ENCODE measurements at regions not wholly inside any gene's neighbourhood (a gene's known extent, or its start where the extent isn't known, plus 50 kb on each side); places are given as distances from the start of the nearest gene placed in this dataset.

DNA sequence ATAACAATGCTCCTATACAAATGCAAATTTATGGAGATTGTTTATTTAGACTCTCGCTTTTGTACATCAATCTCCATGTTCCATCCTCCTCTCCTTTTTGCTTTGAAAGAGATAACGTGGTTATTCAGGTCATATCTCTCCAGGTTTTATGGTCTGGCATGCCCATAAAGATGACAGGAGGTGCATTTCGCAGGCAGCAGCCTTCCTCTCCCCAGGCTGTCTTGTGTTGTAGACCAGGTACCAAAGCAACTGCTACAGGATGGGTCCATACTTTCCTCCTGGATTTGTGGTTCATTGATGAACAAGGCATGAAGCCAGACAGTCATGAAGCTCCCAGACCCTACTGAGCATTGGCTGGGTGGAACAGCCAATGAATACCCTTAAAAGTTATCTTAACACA is 400.2 kb upstream of the NPVF start:
- Mint-ChIP-seq H3K36me3 (ENCODE audit: unreplicated experiment) (peaks cover 1% of the 10 kb centered on the region), H3K4me3 (ENCODE audit: unreplicated experiment) (no peak overlapping the region), H3K9me3 (ENCODE audit: unreplicated experiment) (peaks cover 2% of the 10 kb centered on the region), H3K27me3 (ENCODE audit: unreplicated experiment) (no peaks in the 10 kb centered on the region), H3K4me1 (ENCODE audit: unreplicated experiment) (peaks cover 46% of the 10 kb centered on the region), H3K27ac (ENCODE audit: unreplicated experiment) (no peak overlapping the region)
- TF ChIP-seq, protein P1, sequence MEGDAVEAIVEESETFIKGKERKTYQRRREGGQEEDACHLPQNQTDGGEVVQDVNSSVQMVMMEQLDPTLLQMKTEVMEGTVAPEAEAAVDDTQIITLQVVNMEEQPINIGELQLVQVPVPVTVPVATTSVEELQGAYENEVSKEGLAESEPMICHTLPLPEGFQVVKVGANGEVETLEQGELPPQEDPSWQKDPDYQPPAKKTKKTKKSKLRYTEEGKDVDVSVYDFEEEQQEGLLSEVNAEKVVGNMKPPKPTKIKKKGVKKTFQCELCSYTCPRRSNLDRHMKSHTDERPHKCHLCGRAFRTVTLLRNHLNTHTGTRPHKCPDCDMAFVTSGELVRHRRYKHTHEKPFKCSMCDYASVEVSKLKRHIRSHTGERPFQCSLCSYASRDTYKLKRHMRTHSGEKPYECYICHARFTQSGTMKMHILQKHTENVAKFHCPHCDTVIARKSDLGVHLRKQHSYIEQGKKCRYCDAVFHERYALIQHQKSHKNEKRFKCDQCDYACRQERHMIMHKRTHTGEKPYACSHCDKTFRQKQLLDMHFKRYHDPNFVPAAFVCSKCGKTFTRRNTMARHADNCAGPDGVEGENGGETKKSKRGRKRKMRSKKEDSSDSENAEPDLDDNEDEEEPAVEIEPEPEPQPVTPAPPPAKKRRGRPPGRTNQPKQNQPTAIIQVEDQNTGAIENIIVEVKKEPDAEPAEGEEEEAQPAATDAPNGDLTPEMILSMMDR (IDR thresholded peaks at IDR 0.05) = no peak
- no peak for DNase-seq (ENCODE audit: extremely low spot score, unreplicated experiment)

DNA sequence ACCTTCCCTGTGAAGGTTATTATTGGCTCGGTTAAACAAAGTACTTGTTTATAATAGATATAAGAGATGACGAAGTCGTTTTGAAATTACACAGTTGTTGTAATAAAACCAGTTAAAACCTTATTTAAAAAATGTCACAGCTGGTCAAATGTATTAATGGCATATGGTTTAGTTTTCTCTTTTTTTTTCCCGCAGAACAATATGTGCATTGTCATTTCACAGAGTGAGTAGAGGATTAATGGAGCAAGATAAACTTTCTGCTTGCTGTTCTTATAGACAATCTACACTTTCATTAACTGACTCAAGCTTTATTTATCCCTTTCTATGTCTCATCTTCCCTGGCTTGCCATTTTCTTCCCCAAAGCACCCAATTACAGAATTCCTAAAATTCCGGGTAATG is 404.3 kb upstream of the NPVF start:
- no peak for DNase-seq (ENCODE audit: extremely low spot score, unreplicated experiment)
- Mint-ChIP-seq H3K4me1 (ENCODE audit: unreplicated experiment) (peaks cover 61% of the 10 kb centered on the region), H3K27me3 (ENCODE audit: unreplicated experiment) (no peaks in the 10 kb centered on the region), H3K36me3 (ENCODE audit: unreplicated experiment) (no peaks in the 10 kb centered on the region), H3K27ac (ENCODE audit: unreplicated experiment) (peak overlapping the region; percentile 95), H3K9me3 (ENCODE audit: unreplicated experiment) (peaks cover 2% of the 10 kb centered on the region), H3K4me3 (ENCODE audit: unreplicated experiment) (no peak overlapping the region)
- TF ChIP-seq, protein P1 (IDR thresholded peaks at IDR 0.05) = no peak

DNA sequence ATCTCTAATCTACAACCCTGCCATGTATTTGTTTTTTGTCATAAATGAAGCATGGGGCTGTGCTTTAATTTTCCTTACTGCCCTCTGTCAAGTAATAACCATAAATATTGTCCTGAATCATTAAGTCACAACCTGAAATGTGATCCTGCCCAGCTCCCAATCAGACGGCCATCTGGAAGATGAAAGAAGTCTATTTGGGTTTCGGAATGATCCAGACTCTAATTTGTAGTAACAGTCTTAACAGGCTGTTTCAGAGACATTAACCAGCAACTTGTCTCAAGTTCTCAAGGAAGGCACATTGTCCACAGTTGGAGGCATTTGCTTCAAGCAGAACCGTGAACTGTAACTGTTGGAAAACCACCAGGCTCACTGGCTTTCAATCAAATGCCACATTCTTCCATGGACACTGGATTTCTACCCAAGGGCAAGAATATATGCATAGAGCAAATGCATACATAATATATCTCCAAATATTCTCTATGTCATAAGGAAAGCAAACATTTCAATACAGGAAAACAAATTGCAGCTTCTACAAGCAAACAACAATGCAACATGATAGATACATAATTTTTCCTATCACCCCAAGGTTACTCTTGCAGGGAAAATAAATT is 405.2 kb upstream of the NPVF start:
- Mint-ChIP-seq H3K4me1 (ENCODE audit: unreplicated experiment) (peaks cover 66% of the 10 kb centered on the region), H3K9me3 (ENCODE audit: unreplicated experiment) (peaks cover 2% of the 10 kb centered on the region), H3K36me3 (ENCODE audit: unreplicated experiment) (no peaks in the 10 kb centered on the region), H3K27me3 (ENCODE audit: unreplicated experiment) (no peaks in the 10 kb centered on the region), H3K27ac (ENCODE audit: unreplicated experiment) (peak overlapping the region; percentile 95), H3K4me3 (ENCODE audit: unreplicated experiment) (no peak overlapping the region)
- DNase-seq (ENCODE audit: extremely low spot score, unreplicated experiment) = no peak
- TF ChIP-seq, protein P1 (IDR thresholded peaks at IDR 0.05) = no peak

DNA sequence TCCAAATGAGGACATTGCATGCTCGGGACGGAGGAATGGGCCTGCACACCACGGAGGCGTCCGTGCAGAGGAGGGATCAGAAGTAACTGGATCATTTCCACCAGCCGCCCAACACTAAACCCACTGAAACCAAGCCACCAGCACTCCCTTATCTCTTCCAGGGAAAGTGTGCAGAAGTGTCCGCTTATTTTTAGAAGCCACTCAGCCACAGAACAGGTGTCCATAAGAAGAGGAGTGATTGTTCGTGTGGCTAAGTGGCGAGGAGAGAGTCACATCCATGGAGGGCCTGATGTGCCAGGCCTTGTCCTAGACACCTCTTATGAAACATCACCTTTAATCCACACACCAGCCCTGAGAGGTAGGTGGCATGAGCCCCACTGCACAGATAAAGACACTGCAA is 407.9 kb upstream of the NPVF start:
- Mint-ChIP-seq H3K36me3 (ENCODE audit: unreplicated experiment) (no peaks in the 10 kb centered on the region), H3K27ac (ENCODE audit: unreplicated experiment) (peak overlapping the region; percentile 81), H3K27me3 (ENCODE audit: unreplicated experiment) (no peaks in the 10 kb centered on the region)

DNA sequence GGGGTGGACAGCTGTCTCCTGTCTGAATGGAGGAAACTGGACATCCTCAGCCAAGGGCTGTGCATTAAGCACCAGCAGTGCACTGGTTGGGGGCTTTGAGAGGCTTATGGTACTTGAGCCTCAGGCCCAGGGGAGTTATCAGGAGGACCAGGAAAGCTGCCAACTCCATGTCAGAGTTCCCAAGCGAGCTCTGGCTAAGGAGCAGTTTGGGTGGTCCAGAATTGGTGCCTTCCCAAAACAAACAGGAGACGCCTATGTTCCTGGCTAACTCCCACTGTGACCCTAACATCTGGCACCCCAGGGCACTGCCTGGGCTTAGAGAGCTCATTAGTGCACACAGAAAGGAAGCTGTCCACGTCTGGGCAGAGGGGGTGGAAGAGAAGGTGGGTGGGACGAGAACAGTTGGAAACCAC is 408.6 kb upstream of the NPVF start:
- peaks cover 2% of the 10 kb centered on the region for H3K9me3 Mint-ChIP-seq (ENCODE audit: unreplicated experiment)
- H3K36me3 Mint-ChIP-seq (ENCODE audit: unreplicated experiment) = no peaks in the 10 kb centered on the region
- H3K27me3 Mint-ChIP-seq (ENCODE audit: unreplicated experiment) = no peaks in the 10 kb centered on the region
- H3K4me1 Mint-ChIP-seq (ENCODE audit: unreplicated experiment) = peaks cover 65% of the 10 kb centered on the region
- TF ChIP-seq, protein P1 (IDR thresholded peaks at IDR 0.05) = no peak
- no peak overlapping the region for H3K4me3 Mint-ChIP-seq (ENCODE audit: unreplicated experiment)
- DNase-seq (ENCODE audit: extremely low spot score, unreplicated experiment) = peak; percentile 88
- H3K27ac Mint-ChIP-seq (ENCODE audit: unreplicated experiment) = peak overlapping the region; percentile 81

More for the DNA sequence above, 407.9 kb upstream of the NPVF start:
- no peak for DNase-seq (ENCODE audit: extremely low spot score, unreplicated experiment)
- Mint-ChIP-seq H3K4me3 (ENCODE audit: unreplicated experiment) (no peak overlapping the region), H3K9me3 (ENCODE audit: unreplicated experiment) (peaks cover 2% of the 10 kb centered on the region), H3K4me1 (ENCODE audit: unreplicated experiment) (peaks cover 69% of the 10 kb centered on the region)
- TF ChIP-seq, protein P1 (IDR thresholded peaks at IDR 0.05) = no peak
